H1 (cell line): ENCODE measurements at regions not wholly inside any gene's neighbourhood (a gene's known extent, or its start where the extent isn't known, plus 50 kb on each side); places are given as distances from the start of the nearest gene placed in this dataset.

Source experiments
- CTCF ChIA-PET: fragments of 300-600 bp; sonication (Branson Sonifier 250); formaldehyde crosslinking; loops from one replicate; lab custom pipeline; 2021; ENCODE audit not compliant: partially characterized antibody; lab: Charles Lee
- POLR2A ChIA-PET: fragments of 300-600 bp; sonication (Branson Sonifier 250); formaldehyde crosslinking; loops from one replicate; lab custom pipeline; 2021; ENCODE audit warnings: inconsistent platforms; ENCODE audit not compliant: partially characterized antibody; lab: Charles Lee
- DNase-seq, 2 experiments: peaks; one replicate each; pipeline versions ENCODE4 v3.0.0 to v3.0.0-alpha.2; 2010 to 2022; ENCODE audit warnings: low spot score in 2 of 2, low read depth in 1 of 2, mixed read lengths in 1 of 2
- FAIRE-seq: peaks from 2 replicates; lab custom pipeline; 2011; peaks lifted over from hg19 to GRCh38; lab: Jason Lieb, UNC
- H2AFZ ChIP-seq: 2 replicates; pipeline ENCODE4 v1.8.1; 2012; ENCODE audit warnings: low read length, inconsistent platforms
- H2AK5ac ChIP-seq: 2 replicates; pipeline ENCODE4 v1.6.1; 2013; ENCODE audit warnings: low read depth, low read length
- H2BK120ac ChIP-seq: replicated peaks from 2 replicates; pipeline ENCODE3; 2013; ENCODE audit warnings: low read depth, low read length, inconsistent platforms
- H2BK12ac ChIP-seq: 2 replicates; pipeline ENCODE4 v1.6.1; 2013; ENCODE audit warnings: low read depth, low read length
- H2BK15ac ChIP-seq: 2 replicates; pipeline ENCODE4 v1.6.1; 2013; ENCODE audit warnings: low read length
- H2BK20ac ChIP-seq: 2 replicates; pipeline ENCODE4 v1.6.1; 2013; ENCODE audit warnings: low read length
- H2BK5ac ChIP-seq: 2 replicates; pipeline ENCODE4 v1.6.1; 2013; ENCODE audit warnings: low read depth, low read length
- H3K14ac ChIP-seq: 2 replicates; pipeline ENCODE4 v1.6.1; 2013; ENCODE audit warnings: inconsistent platforms; ENCODE audit not compliant: insufficient read length
- H3K18ac ChIP-seq: 2 replicates; pipeline ENCODE4 v1.6.1; 2013; ENCODE audit warnings: low read length; ENCODE audit errors: extremely low read depth
- H3K23ac ChIP-seq: 2 replicates; pipeline ENCODE4 v1.6.1; 2013; ENCODE audit warnings: inconsistent platforms; ENCODE audit not compliant: insufficient read length
- H3K23me2 ChIP-seq: 2 replicates; pipeline ENCODE4 v1.6.1; 2013; ENCODE audit warnings: low read depth, low read length
- H3K27ac ChIP-seq: 2 replicates; pipeline ENCODE4 v1.6.1; 2011; ENCODE audit warnings: low read depth, low read length, inconsistent platforms
- H3K27me3 ChIP-seq, 4 experiments: replicated peaks in 1 of 4; 1 replicate in 1 of 4; 2 replicates in 3 of 4; pipeline versions ENCODE4 v1.6.1 to v1.8.1; 2011 to 2013; ENCODE audit warnings: low read length in 3 of 4, mild to moderate bottlenecking in 3 of 4, inconsistent platforms in 2 of 4, mixed read lengths in 2 of 4, moderate library complexity in 1 of 4; ENCODE audit not compliant: control insufficient read depth in 3 of 4, insufficient read depth in 3 of 4; ENCODE audit errors: extremely low read depth in 1 of 4
- H3K36me3 ChIP-seq, 4 experiments: 2 replicates each; pipeline versions ENCODE4 v1.6.1 to v1.8.1; 2011 to 2013; ENCODE audit warnings: mild to moderate bottlenecking in 4 of 4, low read length in 3 of 4, moderate library complexity in 2 of 4, control low read depth in 1 of 4, inconsistent platforms in 1 of 4; ENCODE audit not compliant: insufficient read depth in 4 of 4, control insufficient read depth in 2 of 4
- H3K4ac ChIP-seq: replicated peaks from 2 replicates; pipeline ENCODE3; 2013; ENCODE audit warnings: low read length, low read depth, mixed read lengths, inconsistent platforms; ENCODE audit not compliant: insufficient read length
- H3K4me1 ChIP-seq, 4 experiments: replicated peaks in 1 of 4; 1 replicate in 1 of 4; 2 replicates in 3 of 4; pipeline versions ENCODE4 v1.6.1 to v1.8.1; 2011 to 2013; ENCODE audit warnings: low read length in 3 of 4, inconsistent platforms in 2 of 4, mixed read lengths in 1 of 4; ENCODE audit not compliant: insufficient read depth in 4 of 4, control insufficient read depth in 3 of 4
- H3K4me2 ChIP-seq, 2 experiments: 2 replicates each; pipeline versions ENCODE4 v1.6.1 to v1.8.1; 2011 to 2013; ENCODE audit warnings: low read depth in 2 of 2, low read length in 2 of 2, control low read depth in 1 of 2, inconsistent platforms in 1 of 2, mild to moderate bottlenecking in 1 of 2; ENCODE audit not compliant: insufficient read depth in 1 of 2
- H3K4me3 ChIP-seq, 4 experiments: fragments of 200-600, 300-600 bp in 1 of 4; sonication (generic), shearing (Covaris generic), sonication (Bioruptor Twin) in 1 of 4; 2 replicates each; pipeline versions ENCODE4 v1.5.1 to v1.8.1; 2011 to 2016; ENCODE audit warnings: low read length in 4 of 4, low read depth in 3 of 4, control low read depth in 2 of 4, inconsistent platforms in 2 of 4, mild to moderate bottlenecking in 2 of 4, mixed read lengths in 1 of 4, moderate library complexity in 1 of 4; ENCODE audit not compliant: insufficient read depth in 2 of 4; ENCODE audit errors: extremely low read depth in 1 of 4
- H3K56ac ChIP-seq: replicated peaks from 2 replicates; pipeline ENCODE3; 2013; ENCODE audit warnings: low read depth, mild to moderate bottlenecking, mixed read lengths, low read length, inconsistent platforms; ENCODE audit not compliant: insufficient read length
- H3K79me1 ChIP-seq: 2 replicates; pipeline ENCODE4 v1.6.1; 2013; ENCODE audit warnings: low read depth, low read length, control low read depth
- H3K79me2 ChIP-seq, 2 experiments: 2 replicates each; pipeline versions ENCODE4 v1.6.1 to v1.8.1; 2012 to 2013; ENCODE audit warnings: low read length in 2 of 2, mild to moderate bottlenecking in 2 of 2, inconsistent platforms in 1 of 2; ENCODE audit not compliant: insufficient read depth in 2 of 2, control insufficient read depth in 1 of 2
- H3K9ac ChIP-seq, 4 experiments: replicated peaks in 1 of 4; 1 replicate in 1 of 4; 2 replicates in 3 of 4; pipeline versions ENCODE4 v1.6.1 to v1.8.1; 2011 to 2013; ENCODE audit warnings: low read depth in 3 of 4, low read length in 3 of 4, control low read depth in 2 of 4, mild to moderate bottlenecking in 2 of 4, moderate library complexity in 2 of 4, inconsistent platforms in 1 of 4; ENCODE audit errors: extremely low read depth in 1 of 4
- H3K9me3 ChIP-seq, 2 experiments: 2 replicates each; pipeline versions ENCODE4 v1.6.1 to v1.8.1; 2012 to 2013; ENCODE audit warnings: mild to moderate bottlenecking in 2 of 2, moderate library complexity in 2 of 2, control low read depth in 1 of 2, inconsistent platforms in 1 of 2, low read depth in 1 of 2, low read length in 1 of 2, mixed read lengths in 1 of 2; ENCODE audit not compliant: insufficient read depth in 2 of 2
- H4K20me1 ChIP-seq, 2 experiments: replicated peaks in 1 of 2; 2 replicates each; pipeline versions ENCODE3 to v1.8.1; 2011 to 2013; ENCODE audit warnings: inconsistent platforms in 2 of 2, low read length in 2 of 2, mild to moderate bottlenecking in 1 of 2; ENCODE audit not compliant: insufficient read depth in 2 of 2, control insufficient read depth in 1 of 2
- H4K5ac ChIP-seq: 2 replicates; pipeline ENCODE4 v1.6.1; 2013; ENCODE audit warnings: low read length, low read depth, mixed read lengths, inconsistent platforms; ENCODE audit not compliant: insufficient read length
- H4K8ac ChIP-seq: 2 replicates; pipeline ENCODE4 v1.8.0; 2013; ENCODE audit warnings: mild to moderate bottlenecking, moderate library complexity, low read length, inconsistent platforms; ENCODE audit not compliant: insufficient read depth; ENCODE audit errors: extremely low read depth
- H4K91ac ChIP-seq: replicated peaks from 2 replicates; pipeline ENCODE3; 2013; ENCODE audit warnings: low read length, mixed read lengths, inconsistent platforms; ENCODE audit not compliant: insufficient read length
- KDM4A ChIP-seq: IDR thresholded peaks from one replicate; pipeline ENCODE4 v1.7.1; 2012; ENCODE audit warnings: low read depth, mild to moderate bottlenecking, moderate library complexity, low read length, inconsistent platforms; ENCODE audit not compliant: severe bottlenecking
- RAD21 ChIP-seq, 2 experiments: IDR thresholded peaks in 1 of 2; conservative IDR thresholded peaks in 1 of 2; 2 replicates each; pipeline ENCODE4 v1.6.1; 2011; ENCODE audit warnings: low read depth in 2 of 2, low read length in 2 of 2, improper control_type of control experiment in 1 of 2, inconsistent platforms in 1 of 2, mild to moderate bottlenecking in 1 of 2, moderate library complexity in 1 of 2
- TBP ChIP-seq: IDR thresholded peaks from 2 replicates; pipeline ENCODE4 v1.6.1; 2011; ENCODE audit warnings: low read depth, low read length, improper control_type of control experiment
- WGBS, 2 experiments: shearing (Covaris generic) in 1 of 2; methylation state at CpG; one replicate each; pipeline versions ENCODE4 v1.1.6 to v1.1.7; 2013 to 2015; ENCODE audit warnings: low lambda C conversion rate in 2 of 2, mixed read lengths in 2 of 2, inconsistent platforms in 1 of 2, low coverage in 1 of 2, missing lambda C conversion rate in 1 of 2; ENCODE audit not compliant: insufficient replicate concordance in 2 of 2, insufficient coverage in 1 of 2, insufficient read length in 1 of 2; ENCODE audit errors: extremely low coverage in 1 of 2, missing lambda C conversion rate in 1 of 2; 5-methylcytosine and 5-hydroxymethylcytosine counted together
- TF ChIP-seq, protein P1 (sequence below), 3 experiments: IDR thresholded peaks; 1 replicate in 2 of 3; 2 replicates in 1 of 3; pipeline versions ENCODE4 v1.5.1 to v1.6.1; 2011; ENCODE audit warnings: low read length in 3 of 3, mild to moderate bottlenecking in 3 of 3, inconsistent platforms in 2 of 3, low read depth in 1 of 3, moderate library complexity in 1 of 3; ENCODE audit not compliant: insufficient read depth in 1 of 3; ENCODE audit errors: control extremely low read depth in 1 of 3

GRCh38 chr15:98085003-98085639 lies 124.6 kb downstream of the ARRDC4 start:
- no peak overlapping the region for H3K4me2 ChIP-seq
- FAIRE-seq = no peak
- WGBS, 2 experiments = 14% methylated on average over 2 of the region's 2 CpGs; no CpG with 5 or more reads in 1 of the 2 experiments
- no peak overlapping the region for H2BK120ac ChIP-seq
- no peak overlapping the region for H2BK5ac ChIP-seq
- H2BK12ac ChIP-seq = no peak overlapping the region
- no peak overlapping the region for H3K14ac ChIP-seq
- no peaks in the 10 kb centered on the region for H3K36me3 ChIP-seq
- H4K5ac ChIP-seq = no peak overlapping the region
- H3K79me2 ChIP-seq = no peaks in the 10 kb centered on the region
- POLR2A ChIA-PET = no interaction called here
- H3K9ac ChIP-seq = no peak overlapping the region
- no peak overlapping the region for H3K4ac ChIP-seq
- no peak overlapping the region for H2BK15ac ChIP-seq
- H3K56ac ChIP-seq = no peak overlapping the region
- H3K23ac ChIP-seq = no peak overlapping the region
- H3K18ac ChIP-seq = no peak overlapping the region
- no peaks in the 10 kb centered on the region for H3K23me2 ChIP-seq
- no peak overlapping the region for H2AK5ac ChIP-seq
- no peaks in the 10 kb centered on the region for H3K27me3 ChIP-seq
- CTCF ChIA-PET = interaction anchor here (0.8 to 3.8 kb wide), 15 partner anchors 8 to 757 kb away, joined by 3 to 18 read pairs (median 5); no protein-coding TSS in a partner anchor
- no peak overlapping the region for H3K27ac ChIP-seq
- H4K91ac ChIP-seq = no peak overlapping the region
- H3K79me1 ChIP-seq = no peaks in the 10 kb centered on the region
- DNase-seq = no peak
- H3K4me3 ChIP-seq = no peak overlapping the region
- H3K4me1 ChIP-seq = no peaks in the 10 kb centered on the region
- H3K9me3 ChIP-seq = peaks cover 0 to 4% of the 10 kb centered on the region in 2 experiments; a peak in 1 of 4 replicates
- H2BK20ac ChIP-seq = no peak overlapping the region
- no peak overlapping the region for H2AFZ ChIP-seq
- H4K8ac ChIP-seq = no peak overlapping the region
- TF ChIP-seq TBP (no peak), RAD21 (IDR thresholded peaks at IDR 0.05 in 1 of 2, conservative IDR thresholded peaks at IDR 0.05 in 1 of 2; ENCODE audit: low read depth in 2 of 2, low read length in 2 of 2) (peak; percentile 56 to 61), KDM4A (no peak)
- TF ChIP-seq, protein P1, sequence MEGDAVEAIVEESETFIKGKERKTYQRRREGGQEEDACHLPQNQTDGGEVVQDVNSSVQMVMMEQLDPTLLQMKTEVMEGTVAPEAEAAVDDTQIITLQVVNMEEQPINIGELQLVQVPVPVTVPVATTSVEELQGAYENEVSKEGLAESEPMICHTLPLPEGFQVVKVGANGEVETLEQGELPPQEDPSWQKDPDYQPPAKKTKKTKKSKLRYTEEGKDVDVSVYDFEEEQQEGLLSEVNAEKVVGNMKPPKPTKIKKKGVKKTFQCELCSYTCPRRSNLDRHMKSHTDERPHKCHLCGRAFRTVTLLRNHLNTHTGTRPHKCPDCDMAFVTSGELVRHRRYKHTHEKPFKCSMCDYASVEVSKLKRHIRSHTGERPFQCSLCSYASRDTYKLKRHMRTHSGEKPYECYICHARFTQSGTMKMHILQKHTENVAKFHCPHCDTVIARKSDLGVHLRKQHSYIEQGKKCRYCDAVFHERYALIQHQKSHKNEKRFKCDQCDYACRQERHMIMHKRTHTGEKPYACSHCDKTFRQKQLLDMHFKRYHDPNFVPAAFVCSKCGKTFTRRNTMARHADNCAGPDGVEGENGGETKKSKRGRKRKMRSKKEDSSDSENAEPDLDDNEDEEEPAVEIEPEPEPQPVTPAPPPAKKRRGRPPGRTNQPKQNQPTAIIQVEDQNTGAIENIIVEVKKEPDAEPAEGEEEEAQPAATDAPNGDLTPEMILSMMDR (IDR thresholded peaks at IDR 0.05; ENCODE audit: control extremely low read depth in 1 of 3, insufficient read depth in 1 of 3, low read depth in 1 of 3, low read length in 3 of 3) = peak in 2 of 3 experiments; percentile 38 to 57; a peak in 2 of 4 replicates
- no peaks in the 10 kb centered on the region for H4K20me1 ChIP-seq
